OCI-LY7 (cell line): ENCODE measurements at regions not wholly inside any gene's neighbourhood (a gene's known extent, or its start where the extent isn't known, plus 50 kb on each side); places are given as distances from the start of the nearest gene placed in this dataset. TPM values are rescaled to one million over a fixed set of nuclear protein-coding genes. Genes with fewer than 3 reads are reported as not detected.

Experiments used
- BruUV-seq: library from RNA; stranded (reverse); fragments of 400-500 nt; replicated peaks from 2 replicates; lab custom pipeline; 2021; lab: Mats Ljungman, UMichigan
- CTCF ChIA-PET: fragments of 300-600 bp; sonication (Branson Sonifier 250); formaldehyde crosslinking; loops from one replicate; lab custom pipeline; 2022; ENCODE audit warnings: antibody characterized with exemption; ENCODE audit not compliant: unreplicated experiment; lab: Charles Lee
- POLR2A ChIA-PET: fragments of 300-600 bp; sonication (Branson Sonifier 250); formaldehyde crosslinking; loops from one replicate; lab custom pipeline; 2022; ENCODE audit warnings: antibody characterized with exemption; lab: Charles Lee
- DNase-seq: peaks from one replicate; pipeline ENCODE4 v3.0.0-alpha.2; 2015; ENCODE audit warnings: low spot score
- H2AFZ ChIP-seq: fragments of 200-600 bp; sonication (generic), shearing (Covaris generic); 2 replicates; pipeline ENCODE4 v1.6.1; 2014; ENCODE audit warnings: mild to moderate bottlenecking, antibody characterized with exemption, low read length, moderate library complexity
- H3K27ac ChIP-seq: fragments of 200-600 bp; sonication (generic); 2 replicates; pipeline ENCODE4 v1.5.1; 2014; ENCODE audit warnings: mixed run types, low read depth, mild to moderate bottlenecking, moderate library complexity, low read length, inconsistent platforms; ENCODE audit not compliant: poor library complexity, severe bottlenecking
- H3K36me3 ChIP-seq: fragments of 200-600 bp; sonication (generic); 2 replicates; pipeline ENCODE4 v1.6.1; 2014; ENCODE audit warnings: mild to moderate bottlenecking, antibody characterized with exemption, low read length, moderate library complexity, mixed read lengths; ENCODE audit not compliant: insufficient read depth
- H3K4me1 ChIP-seq: fragments of 200-600 bp; sonication (generic); 2 replicates; pipeline ENCODE4 v1.5.1; 2014; ENCODE audit warnings: mild to moderate bottlenecking, low read length; ENCODE audit not compliant: insufficient read depth, poor library complexity, severe bottlenecking
- H3K4me2 ChIP-seq: fragments of 200-600 bp; sonication (generic); 2 replicates; pipeline ENCODE4 v1.6.1; 2014; ENCODE audit warnings: mild to moderate bottlenecking, low read length
- H3K4me3 ChIP-seq: fragments of 200-600 bp; sonication (generic); 2 replicates; pipeline ENCODE4 v1.5.1; 2014; ENCODE audit warnings: mild to moderate bottlenecking, low read depth, low read length; ENCODE audit not compliant: poor library complexity, severe bottlenecking
- H3K79me2 ChIP-seq: fragments of 200-600 bp; sonication (generic); 2 replicates; pipeline ENCODE4 v1.6.1; 2016; ENCODE audit warnings: low read depth, mild to moderate bottlenecking, low read length, moderate library complexity, mixed read lengths; ENCODE audit not compliant: insufficient read depth
- H3K9me2 ChIP-seq: fragments of 200-600 bp; sonication (generic); 2 replicates; pipeline ENCODE4 v1.6.1; 2016; ENCODE audit warnings: mild to moderate bottlenecking, low read length, mixed read lengths; ENCODE audit not compliant: insufficient read depth
- H3K9me3 ChIP-seq: fragments of 200-600 bp; sonication (generic); 2 replicates; pipeline ENCODE4 v1.6.1; 2014; ENCODE audit warnings: mild to moderate bottlenecking, mixed run types, low read length, mixed read lengths
- H4K20me1 ChIP-seq: fragments of 200-600 bp; sonication (generic); 2 replicates; pipeline ENCODE4 v1.6.1; 2014; ENCODE audit warnings: mild to moderate bottlenecking, antibody characterized with exemption, low read length, moderate library complexity, mixed read lengths; ENCODE audit not compliant: insufficient read depth
- CTCF ChIP-seq: fragments of 200-600 bp; sonication (generic); conservative IDR thresholded peaks from 2 replicates; pipeline ENCODE4 v1.5.1; 2014; ENCODE audit warnings: mild to moderate bottlenecking, antibody characterized with exemption, low read length, moderate library complexity, mixed read lengths
- EZH2phosphoT487 ChIP-seq: fragments of 200-600 bp; sonication (generic); IDR thresholded peaks from 2 replicates; pipeline ENCODE4 v1.6.1; 2018; ENCODE audit warnings: low read depth, borderline replicate concordance, mild to moderate bottlenecking, mixed run types, antibody characterized with exemption, low read length, moderate library complexity, mixed read lengths
- intact Hi-C: fragments of 100-400 bp; cut with micrococcal nuclease; formaldehyde crosslinking; loops from one replicate; pipeline ENCODE4 v1.10.0; 2022; ENCODE audit not compliant: unreplicated experiment
- small RNA-seq: library from RNA; depleted of rRNA; stranded (forward); fragments of <200 nt; gene quantifications from one replicate; pipeline ENCODE3, GENCODE V24; 2014

DNA sequence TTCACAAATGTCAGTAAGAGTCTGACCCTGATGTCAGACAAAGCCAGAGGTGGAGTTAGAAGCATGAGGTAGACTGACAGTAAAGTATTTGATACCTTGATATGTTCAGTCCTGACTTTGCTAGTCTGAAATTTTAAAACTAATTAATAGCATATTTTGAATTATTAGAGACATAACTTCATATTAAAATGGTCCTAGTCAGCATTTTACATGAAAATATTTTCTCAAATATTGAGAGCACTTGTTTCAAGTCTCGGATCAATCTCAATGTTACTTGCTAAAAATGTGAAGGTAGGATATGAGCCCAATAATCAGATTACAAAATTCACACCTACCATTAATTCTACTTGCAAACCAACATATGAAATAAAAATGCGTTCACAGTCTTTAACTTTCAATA is 58.1 kb upstream of the TTC14 start:
- TF ChIP-seq CTCF (no peak), EZH2phosphoT487 (no peak)
- H3K27ac ChIP-seq: no peak overlapping the region
- no peak overlapping the region for H2AFZ ChIP-seq
- intact Hi-C loops: no loop called here
- no peaks in the 10 kb centered on the region for H3K36me3 ChIP-seq
- no peak for DNase-seq
- no peaks in the 10 kb centered on the region for H4K20me1 ChIP-seq
- no peak overlapping the region for H3K4me2 ChIP-seq
- ChIA-PET CTCF (no interaction called here), POLR2A (no interaction called here)
- H3K79me2 ChIP-seq: no peaks in the 10 kb centered on the region
- no peaks in the 10 kb centered on the region for H3K4me1 ChIP-seq
- H3K9me3 ChIP-seq: no peaks in the 10 kb centered on the region
- H3K4me3 ChIP-seq: no peak overlapping the region
- no peaks in the 10 kb centered on the region for H3K9me2 ChIP-seq
- no TSS peak for BruUV-seq

DNA sequence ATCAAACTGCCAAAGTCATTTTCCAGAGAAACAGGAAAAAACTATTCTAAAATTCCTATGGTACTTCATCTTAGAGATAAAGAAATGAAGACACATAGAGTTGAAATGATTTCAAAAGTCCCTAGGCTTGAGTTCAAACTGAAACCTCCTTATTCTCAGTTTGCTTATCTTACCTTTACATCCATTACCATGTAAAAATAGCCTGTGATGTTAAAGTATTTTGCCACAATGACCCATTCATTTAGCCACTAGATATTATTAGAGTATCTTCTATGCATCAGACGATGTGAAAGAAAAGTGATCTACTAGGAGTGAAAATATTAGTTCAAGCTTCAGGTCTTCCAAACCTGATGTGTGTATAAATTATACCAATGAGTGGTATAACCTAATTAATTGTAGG is 55.1 kb upstream of the TTC14 start:
- H3K4me2 ChIP-seq: no peak overlapping the region
- no peaks in the 10 kb centered on the region for H3K36me3 ChIP-seq
- no peak overlapping the region for H3K4me3 ChIP-seq
- no peak for DNase-seq
- no peaks in the 10 kb centered on the region for H3K9me2 ChIP-seq
- H3K79me2 ChIP-seq: no peaks in the 10 kb centered on the region
- H3K27ac ChIP-seq: no peak overlapping the region
- H2AFZ ChIP-seq: no peak overlapping the region
- TF ChIP-seq EZH2phosphoT487 (no peak), CTCF (no peak)
- H3K4me1 ChIP-seq: no peaks in the 10 kb centered on the region
- ChIA-PET CTCF (no interaction called here), POLR2A (no interaction called here)
- no peaks in the 10 kb centered on the region for H3K9me3 ChIP-seq
- no TSS peak for BruUV-seq
- H4K20me1 ChIP-seq: no peaks in the 10 kb centered on the region
- intact Hi-C loops: no loop called here

DNA sequence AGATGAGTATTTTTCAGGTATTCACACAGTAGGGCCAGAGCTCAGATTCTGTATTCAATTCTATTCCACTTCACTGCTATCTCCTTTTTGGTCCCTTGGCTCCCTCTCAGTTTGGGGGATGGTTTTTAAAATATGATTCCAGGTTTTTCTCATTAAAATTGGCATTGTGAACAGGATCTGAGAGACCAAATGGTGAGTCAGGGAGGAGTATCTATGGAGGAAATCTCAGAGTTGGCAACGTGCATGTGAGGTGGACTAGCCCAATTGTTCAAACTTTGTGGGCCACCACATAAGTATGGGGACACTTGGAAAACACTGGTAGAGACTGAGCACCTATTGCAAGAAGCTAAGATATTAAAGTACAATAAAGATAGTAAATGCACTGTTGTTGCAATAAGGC is 53.9 kb upstream of the TTC14 start:
- Histone ChIP-seq H4K20me1 (no peaks in the 10 kb centered on the region), H2AFZ (no peak overlapping the region), H3K36me3 (no peaks in the 10 kb centered on the region), H3K4me2 (no peak overlapping the region), H3K79me2 (no peaks in the 10 kb centered on the region), H3K9me3 (no peaks in the 10 kb centered on the region), H3K4me1 (no peaks in the 10 kb centered on the region), H3K9me2 (no peaks in the 10 kb centered on the region), H3K4me3 (no peak overlapping the region), H3K27ac (no peak overlapping the region)
- TF ChIP-seq EZH2phosphoT487: no peak
- TF ChIP-seq CTCF: no peak
- no TSS peak for BruUV-seq
- CTCF ChIA-PET: no interaction called here
- no peak for DNase-seq
- intact Hi-C loops: no loop called here
- POLR2A ChIA-PET: interaction anchor here (0.8 to 1.2 kb wide), 2 partner anchors 22 to 273 kb away, joined by 3 to 8 read pairs; no protein-coding TSS in a partner anchor

Small RNA genes in the stretch of these regions (small RNA-seq; reads per million reads assigned to genes)
- gene AC134503.1 (not detected), gene RF00096 (0.42 reads per million), gene RNA5SP149 (3.8 reads per million, percentile 88 among the genes with 10 or more reads in this experiment)
